K562 (cell line): ENCODE measurements at regions not wholly inside any gene's neighbourhood (a gene's known extent, or its start where the extent isn't known, plus 50 kb on each side); places are given as distances from the start of the nearest gene placed in this dataset.

Experiments
- ARID2 ChIP-seq: fragments of 450-650 bp; IDR thresholded peaks from 2 replicates; pipeline ENCODE4 v1.6.1; 2017; ENCODE audit warnings: antibody characterized with exemption, mild to moderate bottlenecking
- IRF9 ChIP-seq: fragments of 450-650 bp; IDR thresholded peaks from 2 replicates; pipeline ENCODE4 v1.6.1; 2016; ENCODE audit warnings: missing biosample characterization, missing genetic modification characterization
- L3MBTL2 ChIP-seq: fragments of 450-650 bp; IDR thresholded peaks from 2 replicates; pipeline ENCODE4 v1.6.1; 2016; ENCODE audit warnings: mild to moderate bottlenecking, moderate library complexity
- NONO ChIP-seq, 2 experiments: fragments of 200-400 bp in 1 of 2; fragments of 450-650 bp in 1 of 2; formaldehyde crosslinking in 1 of 2; IDR thresholded peaks; 2 replicates each; pipeline ENCODE4 v1.6.1; 2017; ENCODE audit warnings: low read depth in 2 of 2, mild to moderate bottlenecking in 2 of 2, moderate library complexity in 2 of 2, low read length in 1 of 2
- NUFIP1 ChIP-seq: fragments of 450-650 bp; IDR thresholded peaks from 2 replicates; pipeline ENCODE4 v1.6.1; 2018; ENCODE audit not compliant: partially characterized antibody
- PML ChIP-seq: IDR thresholded peaks from 2 replicates; pipeline ENCODE4 v1.6.1; 2012; ENCODE audit warnings: low read length, inconsistent platforms
- RAD51 ChIP-seq: fragments of 450-650 bp; IDR thresholded peaks from 2 replicates; pipeline ENCODE4 v1.7.1; 2016; ENCODE audit warnings: low read depth, mild to moderate bottlenecking, borderline replicate concordance
- SPI1 ChIP-seq: IDR thresholded peaks from 2 replicates; pipeline ENCODE4 v1.6.1; 2011; ENCODE audit warnings: low read depth, low read length, control low read depth, borderline replicate concordance
- STAT5B ChIP-seq: fragments of 250-450 bp; sonication (Bioruptor Pico); IDR thresholded peaks from 2 replicates; pipeline ENCODE4 v1.8.0; 2021; ENCODE audit warnings: mild to moderate bottlenecking, inconsistent platforms
- THAP7 ChIP-seq: fragments of 250-450 bp; sonication (Bioruptor Pico); IDR thresholded peaks from 2 replicates; pipeline ENCODE4 v1.5.0; 2021
- TRIM25 ChIP-seq: fragments of 450-650 bp; IDR thresholded peaks from 2 replicates; pipeline ENCODE4 v1.7.0; 2016; ENCODE audit warnings: borderline replicate concordance
- TSHZ1 ChIP-seq: fragments of 250-450 bp; sonication (Bioruptor Pico); IDR thresholded peaks from 2 replicates; pipeline ENCODE4 v1.4.0; 2020; ENCODE audit warnings: mild to moderate bottlenecking, moderate library complexity
- ZNF263 ChIP-seq: sonication (generic); formaldehyde crosslinking; IDR thresholded peaks from 2 replicates; pipeline ENCODE4 v1.8.0; 2022; ENCODE audit warnings: mild to moderate bottlenecking, missing genetic modification reagents, borderline replicate concordance
- ZNF354B ChIP-seq: fragments of 250-450 bp; sonication (Bioruptor Pico); IDR thresholded peaks from 2 replicates; pipeline ENCODE4 v1.4.0; 2020

- TF ChIP-seq TRIM25 (no peak), RAD51 (no peak), ZNF354B (CRISPR knock-in tag) (no peak), L3MBTL2 (no peak), NONO (IDR thresholded peaks at IDR 0.05; ENCODE audit: low read depth in 2 of 2, low read length in 1 of 2) (no peak), ARID2 (no peak), THAP7 (CRISPR knock-in tag) (no peak), NUFIP1 (no peak), TSHZ1 (CRISPR knock-in tag) (no peak), STAT5B (CRISPR knock-in tag) (no peak), IRF9 (tag) (no peak), ZNF263 (CRISPR knock-in tag) (no peak), PML (no peak), SPI1 (no peak)
Measured at GRCh38 chr4:153058671-153059060, 122.5 kb downstream of the FHDC1 start (continued).
